ENCODE measurements at regions not wholly inside any gene's neighbourhood (a gene's known extent, or its start where the extent isn't known, plus 50 kb on each side); places are given as distances from the start of the nearest gene placed in this dataset.

DNA sequence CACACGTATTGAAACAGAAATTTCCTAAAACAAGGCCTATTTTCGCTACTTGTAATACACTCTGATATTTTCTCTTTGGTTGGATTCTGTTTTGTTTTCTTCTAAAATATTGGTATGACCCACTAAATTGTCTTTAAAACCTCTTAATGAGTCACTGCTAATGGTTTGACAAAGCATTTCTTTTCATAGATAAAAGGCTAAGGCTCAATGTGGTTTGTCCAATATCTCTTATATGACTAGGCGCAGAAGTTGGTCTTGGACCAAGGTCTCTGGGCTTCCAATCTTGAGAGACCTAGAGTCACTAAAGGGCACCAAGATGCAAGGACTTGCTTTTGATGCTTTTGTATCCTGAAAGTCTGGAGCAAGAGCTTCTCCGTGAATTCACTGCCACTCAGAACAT is 498.2 kb upstream of the TCF4 start:
- H3F3A ChIP-seq (ENCODE audit: insufficient read depth, low read length): no peaks in the 10 kb centered on the region
- no peaks in the 10 kb centered on the region for H3K9me3 ChIP-seq (ENCODE audit: low read length)
- no peak overlapping the region for H3K4me3 ChIP-seq (ENCODE audit: low read depth, low read length, poor library complexity, severe bottlenecking)
- H3K36me3 ChIP-seq (ENCODE audit: insufficient read depth, low read length): no peaks in the 10 kb centered on the region
- H3K79me2 ChIP-seq (ENCODE audit: insufficient read depth, low read length): no peaks in the 10 kb centered on the region
- no peak overlapping the region for H3K9ac ChIP-seq (ENCODE audit: low read length)
- no peaks in the 10 kb centered on the region for H3K9me2 ChIP-seq (ENCODE audit: low read depth, low read length)
- no peaks in the 10 kb centered on the region for H3K27me3 ChIP-seq (ENCODE audit: insufficient read depth, low read length)
- no peaks in the 10 kb centered on the region for H3K4me1 ChIP-seq (ENCODE audit: insufficient read depth, low read length, severe bottlenecking)
- no peaks in the 10 kb centered on the region for H4K20me1 ChIP-seq (ENCODE audit: insufficient read depth, low read length)
- H2AFZ ChIP-seq (ENCODE audit: low read length): no peak overlapping the region
- TF ChIP-seq, protein P1, sequence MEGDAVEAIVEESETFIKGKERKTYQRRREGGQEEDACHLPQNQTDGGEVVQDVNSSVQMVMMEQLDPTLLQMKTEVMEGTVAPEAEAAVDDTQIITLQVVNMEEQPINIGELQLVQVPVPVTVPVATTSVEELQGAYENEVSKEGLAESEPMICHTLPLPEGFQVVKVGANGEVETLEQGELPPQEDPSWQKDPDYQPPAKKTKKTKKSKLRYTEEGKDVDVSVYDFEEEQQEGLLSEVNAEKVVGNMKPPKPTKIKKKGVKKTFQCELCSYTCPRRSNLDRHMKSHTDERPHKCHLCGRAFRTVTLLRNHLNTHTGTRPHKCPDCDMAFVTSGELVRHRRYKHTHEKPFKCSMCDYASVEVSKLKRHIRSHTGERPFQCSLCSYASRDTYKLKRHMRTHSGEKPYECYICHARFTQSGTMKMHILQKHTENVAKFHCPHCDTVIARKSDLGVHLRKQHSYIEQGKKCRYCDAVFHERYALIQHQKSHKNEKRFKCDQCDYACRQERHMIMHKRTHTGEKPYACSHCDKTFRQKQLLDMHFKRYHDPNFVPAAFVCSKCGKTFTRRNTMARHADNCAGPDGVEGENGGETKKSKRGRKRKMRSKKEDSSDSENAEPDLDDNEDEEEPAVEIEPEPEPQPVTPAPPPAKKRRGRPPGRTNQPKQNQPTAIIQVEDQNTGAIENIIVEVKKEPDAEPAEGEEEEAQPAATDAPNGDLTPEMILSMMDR (IDR thresholded peaks at IDR 0.05; ENCODE audit: low read length): no peak
- TF ChIP-seq EZH2 (IDR thresholded peaks at IDR 0.05; ENCODE audit: borderline replicate concordance, low read length): no peak
- no peak overlapping the region for H3K4me2 ChIP-seq (ENCODE audit: low read length)
- no peak overlapping the region for H3K27ac ChIP-seq (ENCODE audit: low read depth, low read length, poor library complexity, severe bottlenecking)

DNA sequence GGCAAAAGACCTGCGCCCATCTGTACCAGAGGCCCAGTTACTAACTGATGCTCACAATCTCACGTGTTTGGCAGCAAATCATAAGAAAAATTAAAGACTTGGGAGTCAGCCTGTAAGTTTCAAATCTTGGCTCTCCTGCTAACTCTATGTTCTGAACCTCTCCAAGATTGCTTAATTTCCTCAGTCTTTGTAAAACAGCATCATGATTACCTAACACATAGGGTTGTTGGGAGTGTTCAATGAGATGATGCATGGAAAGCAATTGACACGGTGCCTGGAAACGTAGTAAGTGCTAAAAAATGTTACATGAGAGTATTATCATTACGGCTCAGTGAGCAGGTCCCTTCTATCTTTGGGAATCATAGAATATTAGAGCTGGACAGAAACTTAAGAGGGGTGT is 497.6 kb upstream of the TCF4 start:
- Histone ChIP-seq H4K20me1 (ENCODE audit: insufficient read depth, low read length) (no peaks in the 10 kb centered on the region), H3K9me3 (ENCODE audit: low read length) (no peaks in the 10 kb centered on the region), H3K79me2 (ENCODE audit: insufficient read depth, low read length) (no peaks in the 10 kb centered on the region), H3K36me3 (ENCODE audit: insufficient read depth, low read length) (no peaks in the 10 kb centered on the region), H3K27ac (ENCODE audit: low read depth, low read length, poor library complexity, severe bottlenecking) (no peak overlapping the region), H3K9me2 (ENCODE audit: low read depth, low read length) (no peaks in the 10 kb centered on the region), H3K27me3 (ENCODE audit: insufficient read depth, low read length) (no peaks in the 10 kb centered on the region), H3K4me3 (ENCODE audit: low read depth, low read length, poor library complexity, severe bottlenecking) (no peak overlapping the region), H3K4me2 (ENCODE audit: low read length) (no peak overlapping the region), H3K4me1 (ENCODE audit: insufficient read depth, low read length, severe bottlenecking) (no peaks in the 10 kb centered on the region), H3K9ac (ENCODE audit: low read length) (no peak overlapping the region), H2AFZ (ENCODE audit: low read length) (no peak overlapping the region), H3F3A (ENCODE audit: insufficient read depth, low read length) (no peaks in the 10 kb centered on the region)
- TF ChIP-seq, protein P1 (IDR thresholded peaks at IDR 0.05; ENCODE audit: low read length): no peak
- no peak for TF ChIP-seq EZH2 (IDR thresholded peaks at IDR 0.05; ENCODE audit: borderline replicate concordance, low read length)

DNA sequence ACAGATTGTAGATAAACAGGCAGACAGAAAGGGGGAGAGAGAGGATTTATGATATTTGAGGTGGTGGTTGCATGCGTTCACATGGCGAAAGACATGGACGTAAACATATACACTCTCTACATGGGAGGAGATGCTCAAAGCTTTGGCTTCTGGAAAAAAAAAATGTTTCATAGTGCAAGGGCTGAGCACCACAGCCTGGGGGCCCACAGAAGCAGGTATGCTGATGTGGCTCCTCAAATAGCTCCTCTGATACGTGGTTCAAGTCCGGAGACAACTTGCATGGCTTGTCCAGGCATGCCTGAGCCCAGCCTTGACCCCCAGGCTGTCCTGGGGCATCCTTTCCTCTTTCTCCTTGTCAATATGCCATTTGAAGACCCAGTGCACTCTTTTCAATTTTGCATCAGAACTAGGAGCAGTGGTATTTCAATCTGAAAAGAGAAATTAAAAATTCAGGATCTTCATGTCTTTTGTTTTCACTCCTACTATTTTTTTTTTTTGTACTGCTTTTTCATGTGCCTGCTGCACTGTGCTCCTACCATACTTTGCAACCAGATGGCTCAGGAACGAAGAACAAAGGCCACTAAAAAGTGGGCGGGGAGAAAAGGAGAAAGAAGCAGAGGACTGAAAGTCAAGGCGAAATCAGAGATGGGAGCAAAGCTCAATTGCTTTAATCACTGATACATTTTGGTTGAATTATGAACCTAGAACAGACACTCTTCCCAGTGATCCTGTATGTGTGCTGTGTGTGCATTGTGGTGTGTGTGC is 495.7 kb upstream of the TCF4 start:
- Histone ChIP-seq H3K4me3 (ENCODE audit: low read depth, low read length, poor library complexity, severe bottlenecking) (no peak overlapping the region), H3K27ac (ENCODE audit: low read depth, low read length, poor library complexity, severe bottlenecking) (no peak overlapping the region), H4K20me1 (ENCODE audit: insufficient read depth, low read length) (no peaks in the 10 kb centered on the region), H3K9me2 (ENCODE audit: low read depth, low read length) (no peaks in the 10 kb centered on the region), H3K27me3 (ENCODE audit: insufficient read depth, low read length) (no peaks in the 10 kb centered on the region), H2AFZ (ENCODE audit: low read length) (no peak overlapping the region), H3K4me1 (ENCODE audit: insufficient read depth, low read length, severe bottlenecking) (no peaks in the 10 kb centered on the region), H3K9me3 (ENCODE audit: low read length) (no peaks in the 10 kb centered on the region), H3K4me2 (ENCODE audit: low read length) (no peak overlapping the region), H3K79me2 (ENCODE audit: insufficient read depth, low read length) (no peaks in the 10 kb centered on the region), H3K36me3 (ENCODE audit: insufficient read depth, low read length) (no peaks in the 10 kb centered on the region), H3F3A (ENCODE audit: insufficient read depth, low read length) (no peaks in the 10 kb centered on the region), H3K9ac (ENCODE audit: low read length) (no peak overlapping the region)
- TF ChIP-seq, protein P1 (IDR thresholded peaks at IDR 0.05; ENCODE audit: low read length): no peak
- no peak for TF ChIP-seq EZH2 (IDR thresholded peaks at IDR 0.05; ENCODE audit: borderline replicate concordance, low read length)

Data from OCI-LY1 (cell line).